ENCODE measurements at regions not wholly inside any gene's neighbourhood (a gene's known extent, or its start where the extent isn't known, plus 50 kb on each side); places are given as distances from the start of the nearest gene placed in this dataset.
"Not testable (repeated sequence)": the region's sequence is repeated elsewhere in the genome, so short reads cannot be mapped to it uniquely, and the experiment has no call there.

DNA sequence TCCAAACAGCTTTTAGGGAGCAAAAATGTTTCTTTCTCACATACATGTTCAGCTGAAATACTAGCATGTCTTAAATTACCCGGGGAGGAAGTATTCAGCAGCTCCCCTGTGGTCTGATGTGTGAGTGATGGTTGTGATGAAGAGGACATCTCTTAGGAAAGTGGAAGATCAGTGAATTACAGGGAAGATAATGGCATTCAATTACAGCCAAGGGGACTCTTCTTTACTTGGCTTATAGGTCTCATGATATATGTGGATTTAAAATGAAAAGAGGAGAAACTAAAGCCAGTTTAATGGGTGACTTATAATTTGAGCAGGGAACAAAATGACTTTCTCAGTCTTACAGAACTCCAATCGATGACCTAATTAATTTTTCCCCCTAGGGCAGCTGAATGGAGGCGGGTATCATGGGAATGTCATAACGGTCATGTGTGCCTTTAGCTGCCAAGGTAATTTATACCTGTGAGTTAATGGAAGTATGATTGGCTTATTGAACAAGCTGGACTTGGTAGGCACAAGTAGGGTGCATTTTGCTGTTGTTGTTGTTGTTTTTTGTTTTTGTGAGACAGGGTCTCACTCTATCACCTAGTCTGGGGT, 198.8 kb downstream of the HIPK3 start:
- DNase-seq: no peak

DNA sequence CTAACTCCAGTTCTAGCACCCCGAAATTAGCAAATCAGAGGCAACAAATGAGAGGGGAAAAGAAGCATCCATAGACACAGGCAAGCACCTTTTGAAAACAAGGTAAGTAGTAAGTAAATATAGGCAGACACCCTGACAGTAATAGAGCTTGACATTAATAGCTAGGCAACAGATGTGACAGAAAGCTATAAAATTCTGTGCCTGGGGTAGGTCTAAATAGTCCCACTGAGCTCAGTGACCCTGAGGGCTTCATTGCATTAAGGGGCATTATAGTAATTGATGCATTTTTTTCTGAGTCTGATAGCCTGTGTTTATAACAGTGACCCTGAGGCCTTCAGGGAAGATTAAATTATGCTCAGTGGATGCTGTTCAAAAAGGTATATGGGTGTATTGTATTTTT, 197.1 kb downstream of the HIPK3 start:
- no peak for DNase-seq

DNA sequence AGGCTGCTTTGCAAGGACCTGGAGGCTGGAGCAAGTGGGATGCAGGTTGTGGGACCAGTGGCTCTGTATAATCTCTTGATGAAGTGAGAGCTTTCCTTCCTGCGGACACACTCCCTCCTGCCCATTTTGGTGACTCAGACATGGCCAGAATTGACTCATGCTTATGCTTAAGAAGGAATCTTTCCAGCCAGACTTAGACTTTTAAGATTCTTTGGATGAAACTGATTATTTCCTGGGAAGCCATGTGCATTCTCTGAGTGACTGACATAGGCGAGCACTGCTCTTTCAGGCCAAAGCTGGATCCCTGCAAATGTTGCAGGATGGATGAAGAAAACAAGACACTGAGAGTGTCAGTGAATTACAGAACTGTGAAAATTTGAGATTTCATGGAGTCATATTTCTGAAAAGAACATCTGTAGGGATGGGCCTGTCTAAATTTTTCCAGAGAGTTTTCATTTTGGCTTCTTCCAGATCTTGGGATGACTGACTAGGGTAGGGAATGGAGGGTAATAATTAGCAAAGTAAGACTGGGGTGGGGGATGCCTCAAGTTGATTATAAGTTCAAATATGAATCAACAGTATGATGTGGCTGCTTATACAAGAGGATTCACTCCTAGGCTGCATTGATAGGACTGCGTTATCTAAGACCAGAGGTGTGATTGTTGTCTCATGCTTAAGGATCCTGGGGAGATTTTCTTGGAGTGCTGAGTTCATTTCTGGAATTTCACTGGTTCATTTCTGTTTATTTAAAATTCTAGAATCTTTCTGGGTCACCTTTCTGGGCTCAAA, 195.8 kb downstream of the HIPK3 start:
- DNase-seq: peak; percentile 86

DNA sequence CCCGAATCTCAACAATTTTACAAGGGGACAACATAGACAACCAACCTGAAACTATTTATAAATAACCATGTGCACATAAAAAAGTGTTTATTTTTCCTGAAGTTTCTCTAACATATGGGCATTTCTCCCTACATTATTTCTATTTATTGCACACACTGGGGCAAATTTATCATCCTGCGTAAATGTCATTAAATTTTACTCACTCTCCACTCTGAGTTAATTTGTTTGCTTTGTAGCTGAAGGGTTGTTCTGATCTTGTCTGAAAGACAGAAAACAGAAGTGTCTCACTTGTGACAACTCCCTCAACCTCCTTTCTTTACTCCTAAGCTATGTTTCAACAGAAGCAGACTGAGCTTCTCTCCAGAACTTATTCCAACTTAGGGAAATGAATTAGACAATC, 194.2 kb downstream of the HIPK3 start:
- no peak for DNase-seq

DNA sequence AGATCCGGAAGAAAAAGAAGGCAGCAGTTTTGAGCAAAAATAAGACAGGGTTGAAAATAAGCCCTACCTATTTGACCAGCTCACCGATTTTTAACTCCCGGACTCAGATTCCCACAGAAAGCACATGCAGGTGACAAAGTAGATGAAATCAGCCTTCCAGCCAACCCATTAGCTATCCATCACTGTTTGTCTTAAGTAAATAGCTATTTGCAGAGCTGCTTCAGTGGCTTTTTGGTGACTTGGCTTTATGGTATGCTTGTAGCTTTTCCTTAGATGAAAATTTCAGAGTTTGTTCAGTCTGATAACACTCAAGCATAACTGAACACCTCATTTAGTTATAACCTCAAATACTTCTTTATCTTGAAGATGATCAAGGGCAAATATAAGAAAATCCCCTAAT, 192.6 kb downstream of the HIPK3 start:
- DNase-seq: no peak

DNA sequence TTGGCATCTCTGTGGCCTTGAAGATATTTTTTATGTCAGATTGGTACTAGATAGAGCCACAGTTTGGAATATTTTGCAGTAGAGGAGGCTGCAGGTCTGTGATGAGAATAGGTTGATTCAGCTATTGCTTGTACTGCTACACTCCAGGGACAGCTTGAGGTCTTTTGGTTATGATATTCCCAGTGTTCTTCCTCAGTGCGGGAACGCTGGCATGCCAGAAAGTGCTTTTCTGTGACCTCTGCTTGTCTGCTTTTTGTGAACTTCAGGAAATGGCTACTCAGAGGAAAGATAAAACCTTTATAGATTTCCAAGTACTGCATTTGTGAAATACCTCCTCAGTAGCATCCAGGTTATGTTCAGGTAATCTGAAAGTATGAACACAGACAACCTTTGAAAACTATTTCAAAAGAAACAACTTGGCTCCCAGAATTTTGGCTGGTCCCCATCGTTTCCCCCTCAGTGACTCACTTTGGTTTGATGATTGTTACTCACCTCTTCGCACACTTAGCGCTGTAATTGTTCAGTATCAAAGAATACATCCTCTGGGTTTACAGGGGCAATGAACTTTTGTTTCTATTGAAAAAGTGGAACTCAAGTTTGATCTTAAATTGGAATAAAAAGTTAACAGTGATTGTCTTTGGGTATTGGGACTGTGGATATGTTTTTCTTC, 191.4 kb downstream of the HIPK3 start:
- no peak for DNase-seq

DNA sequence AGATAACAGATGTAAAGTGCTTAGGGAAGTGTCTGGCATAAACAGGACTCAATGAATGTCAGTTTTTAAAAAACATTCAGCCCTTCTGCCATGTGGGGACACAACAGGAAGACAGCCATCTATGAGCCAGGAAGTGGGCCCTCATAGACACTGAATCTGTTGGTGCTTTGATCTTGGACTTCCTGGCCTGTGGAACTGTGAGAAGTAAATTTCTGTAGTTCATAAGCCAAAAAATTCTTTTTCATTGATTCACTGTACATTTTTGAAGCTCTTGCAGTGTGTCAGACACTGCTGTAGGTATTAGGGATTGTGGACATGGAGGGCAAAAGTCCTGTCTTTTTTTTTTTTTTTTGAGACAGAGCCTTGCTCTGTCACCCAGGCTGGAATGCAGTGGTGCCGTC, 188.6 kb downstream of the HIPK3 start:
- DNase-seq: no peak

DNA sequence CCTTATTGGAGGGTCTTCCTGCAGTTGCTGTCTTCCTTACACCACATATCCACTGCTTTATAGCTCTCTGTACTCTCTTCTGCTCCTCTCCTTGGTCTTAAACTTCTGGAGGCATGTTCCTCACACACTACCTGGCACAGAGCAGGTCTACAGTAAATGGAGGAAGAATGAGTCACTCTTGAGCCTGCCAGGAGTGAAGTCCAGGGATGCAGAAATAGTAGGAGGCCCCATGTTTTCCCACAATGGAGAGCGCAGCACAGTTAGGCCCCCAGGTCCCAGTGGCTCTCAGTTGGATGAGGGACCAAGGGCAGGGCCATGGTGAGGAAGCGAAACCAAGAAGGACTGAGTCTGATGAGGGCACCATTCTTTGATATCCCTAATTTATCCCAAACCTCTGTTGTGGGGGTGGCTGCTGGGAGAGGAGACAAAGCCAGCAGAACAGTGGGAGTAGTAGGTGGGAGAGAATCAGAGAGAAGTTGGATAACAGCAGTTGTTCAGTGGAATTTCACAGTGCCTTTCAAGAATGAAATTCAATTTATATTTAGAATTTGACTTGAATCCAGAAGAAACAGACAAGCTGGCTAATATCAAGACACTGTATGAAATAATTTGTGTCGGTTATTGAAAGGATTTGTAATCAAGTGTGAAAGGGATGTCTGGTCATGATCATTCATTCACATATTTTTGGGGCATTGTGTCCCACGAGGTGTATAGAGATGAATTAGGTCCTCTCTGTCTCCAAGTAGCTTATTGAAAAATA, 187.8 kb downstream of the HIPK3 start:
- no peak for DNase-seq

DNA sequence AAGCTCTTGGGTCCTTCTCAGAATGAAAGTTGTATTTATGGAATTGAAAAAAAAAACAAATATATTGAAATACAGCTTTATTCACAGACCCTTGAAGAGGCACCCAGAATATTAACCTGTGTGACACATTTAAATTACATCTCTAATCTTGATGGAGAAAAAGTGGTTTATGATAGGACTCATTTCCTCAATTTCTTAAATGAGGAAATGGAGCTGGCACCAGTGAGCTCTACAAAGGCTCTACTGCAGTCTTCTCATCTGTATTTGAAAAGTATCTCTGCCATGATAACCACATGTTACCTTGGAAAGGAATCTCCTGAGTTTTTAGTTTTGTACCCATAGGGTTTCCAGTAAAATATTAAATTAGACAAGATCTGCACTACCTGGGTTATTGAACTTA, 186.5 kb downstream of the HIPK3 start:
- no peak for DNase-seq

DNA sequence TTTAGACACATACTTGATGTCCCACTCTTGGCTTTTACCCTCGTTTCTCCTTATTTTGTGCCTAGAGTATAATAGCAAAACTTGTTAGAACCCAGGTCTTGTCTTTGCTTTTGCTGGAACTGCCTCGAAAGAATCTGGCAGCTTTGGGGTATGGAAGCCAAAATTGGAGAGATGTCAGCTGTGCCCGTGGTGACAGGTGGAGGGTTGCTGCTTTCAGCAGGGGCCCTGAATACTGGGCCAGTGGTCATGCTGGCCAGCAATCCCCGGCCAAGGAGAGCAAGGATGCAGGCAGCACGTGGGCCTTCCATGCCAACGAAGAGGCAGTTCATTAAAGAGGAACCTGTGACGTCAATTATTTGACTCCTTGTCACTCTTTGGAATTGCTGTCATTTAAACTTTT, 181.1 kb downstream of the HIPK3 start:
- no peak for DNase-seq

DNA sequence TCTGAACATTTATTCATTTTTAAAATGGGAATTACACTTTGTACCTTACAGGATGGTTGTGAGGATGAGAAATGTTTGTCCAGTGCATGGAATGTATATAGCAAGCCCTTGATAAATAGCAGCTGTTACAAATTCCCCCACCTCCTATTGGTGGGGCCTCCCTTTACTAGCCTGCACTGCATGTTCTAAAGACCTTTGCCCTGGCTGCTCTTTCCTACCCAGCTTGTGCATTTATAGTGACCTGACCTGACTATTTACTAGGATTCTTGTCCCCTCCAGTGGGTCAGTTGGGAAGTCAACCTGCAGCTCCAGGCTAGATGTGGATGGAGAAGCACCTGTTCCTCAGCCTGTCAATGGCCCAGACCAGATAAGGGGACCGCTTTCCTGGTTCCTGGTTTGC, 180.3 kb downstream of the HIPK3 start:
- no peak for DNase-seq

DNA sequence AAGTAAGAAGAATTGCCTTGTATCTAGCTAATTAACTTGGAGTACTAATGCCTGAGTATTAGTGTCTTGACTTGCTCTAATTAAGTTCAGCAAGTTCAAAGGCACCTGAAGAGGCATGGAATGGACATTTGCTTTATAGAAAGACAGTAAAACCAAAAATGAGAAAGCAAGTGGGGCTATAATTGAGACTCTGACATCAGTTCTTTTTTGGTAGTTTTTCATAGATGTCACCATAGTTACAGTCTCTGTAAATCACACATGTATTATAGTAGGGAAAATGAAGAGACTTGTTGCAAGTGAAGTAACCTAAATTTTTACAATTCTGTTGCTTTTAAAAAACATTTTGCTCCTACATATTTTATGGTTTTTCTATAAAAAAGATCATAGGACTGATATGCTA, 178.0 kb downstream of the HIPK3 start:
- no peak for DNase-seq

DNA sequence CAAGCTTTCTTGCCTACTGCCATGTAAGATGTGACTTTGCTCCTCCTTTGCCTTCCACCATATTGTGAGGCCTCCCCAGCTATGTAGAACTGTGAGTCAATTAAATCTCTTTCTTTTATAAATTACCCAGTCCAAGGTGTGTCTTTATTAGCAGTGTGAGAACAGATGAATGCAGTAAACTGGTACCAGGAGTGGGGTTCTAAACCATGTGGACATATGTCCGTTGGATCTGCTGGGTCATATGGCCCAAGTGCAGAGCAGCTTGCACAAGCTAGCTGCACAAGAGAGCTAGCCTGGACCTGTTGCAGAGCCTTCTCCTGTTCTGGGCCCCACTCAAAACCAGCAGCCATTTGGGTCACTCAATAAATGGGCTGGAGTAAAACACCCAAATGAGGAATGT, 177.1 kb downstream of the HIPK3 start:
- DNase-seq: no peak

DNA sequence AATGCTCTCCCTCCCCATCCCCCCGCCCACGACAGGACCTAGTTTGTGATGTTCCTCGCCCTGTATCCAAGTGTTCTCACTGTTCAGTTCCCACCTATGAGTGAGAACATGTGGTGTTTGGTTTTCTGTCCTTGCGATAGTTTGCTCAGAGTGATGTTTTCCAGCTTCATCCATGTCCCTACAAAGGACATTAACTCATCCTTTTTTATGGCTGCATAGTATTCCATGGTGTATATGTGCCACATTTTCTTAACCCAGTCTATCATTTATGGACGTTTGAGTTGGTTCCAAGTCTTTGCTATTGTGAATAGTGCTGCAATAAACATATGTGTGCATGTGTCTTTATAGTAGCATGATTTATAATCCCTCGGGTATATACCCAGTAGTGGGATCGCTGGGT, 171.3 kb downstream of the HIPK3 start:
- not testable (repeated sequence) for DNase-seq

DNA sequence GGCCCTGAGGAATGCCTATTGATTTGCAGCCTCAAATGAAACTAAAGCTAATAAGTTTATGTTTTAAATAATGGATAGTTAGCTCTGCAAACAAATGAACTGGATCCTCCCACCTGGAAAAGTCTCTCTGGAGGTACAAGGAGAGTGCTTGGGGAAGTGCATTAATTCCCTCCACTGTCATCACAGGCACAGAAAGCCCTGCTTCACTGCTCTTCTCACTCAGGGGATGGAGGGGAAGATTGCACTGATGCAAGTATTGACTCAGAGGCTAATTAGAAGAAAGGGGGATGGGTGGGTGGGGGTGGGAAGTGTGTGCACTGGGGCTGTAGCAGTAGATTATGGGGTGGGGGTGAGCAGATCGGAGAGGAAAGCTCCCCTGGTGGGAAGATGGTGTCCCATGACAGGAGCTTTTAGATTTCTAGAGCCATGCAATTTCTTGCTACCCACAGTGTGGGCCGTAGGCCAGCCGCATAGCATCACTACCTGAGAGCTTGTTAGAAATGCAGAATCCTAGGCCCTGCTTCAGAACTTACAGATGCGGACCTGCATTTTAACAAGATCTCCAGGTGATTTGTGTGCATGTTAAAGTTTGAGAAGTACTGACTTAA, 163.9 kb downstream of the HIPK3 start:
- DNase-seq: no peak

DNA sequence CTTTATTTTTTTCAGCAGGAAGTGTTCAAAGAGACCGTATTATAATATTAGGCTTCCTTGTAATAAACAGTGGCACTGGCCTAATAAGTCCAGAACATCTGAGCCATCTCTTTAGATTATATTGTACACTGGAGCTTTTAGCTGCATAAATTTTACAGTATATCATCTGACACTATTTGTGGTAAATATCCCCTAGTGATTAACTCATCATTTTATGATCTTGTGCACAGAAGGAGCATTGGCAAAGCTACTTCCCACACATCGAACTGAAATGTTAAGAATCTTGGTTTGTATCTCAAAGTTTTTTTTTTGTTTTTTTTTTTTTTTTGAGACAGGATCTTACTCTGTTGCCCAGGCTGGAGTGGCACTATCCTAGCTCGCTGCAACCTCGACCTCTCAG, 162.7 kb downstream of the HIPK3 start:
- DNase-seq: no peak

DNA sequence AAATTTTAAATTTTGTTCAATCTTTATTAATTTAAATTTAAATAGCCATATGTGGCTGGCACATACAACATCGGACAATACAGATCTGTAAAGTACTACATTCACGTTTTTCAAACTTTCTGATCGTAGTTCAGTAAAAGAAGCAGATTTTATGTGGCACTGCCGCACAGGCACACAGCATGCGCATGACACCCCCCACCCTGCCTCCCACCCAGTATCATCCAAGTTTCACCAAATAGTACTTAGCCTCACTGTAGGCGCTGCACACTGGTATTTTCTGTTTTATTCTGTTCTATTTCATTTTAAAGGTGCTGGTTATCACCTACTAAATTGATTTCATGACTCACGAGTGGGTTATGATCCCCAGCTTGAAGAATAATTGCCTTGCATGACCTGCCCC, 159.9 kb downstream of the HIPK3 start:
- no peak for DNase-seq

DNA sequence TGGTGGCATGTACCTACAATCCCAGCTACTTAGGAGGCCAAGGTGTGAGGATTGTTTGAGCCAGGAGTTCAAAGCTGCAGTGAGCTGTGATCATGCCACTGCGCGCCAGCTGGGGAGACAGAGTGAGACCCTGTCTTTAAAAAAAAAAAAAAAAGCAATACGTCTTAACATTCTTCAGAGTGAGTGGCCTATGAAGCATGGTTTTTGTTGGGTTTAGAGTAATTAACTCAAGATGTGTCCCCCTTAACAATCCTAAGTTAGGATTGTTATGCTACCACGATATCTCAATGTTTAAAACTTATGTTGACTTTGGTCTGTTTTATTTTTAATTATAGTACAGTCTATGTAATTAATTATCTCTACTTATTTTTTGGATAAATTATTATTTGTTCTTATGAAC, 156.1 kb downstream of the HIPK3 start:
- no peak for DNase-seq

DNA sequence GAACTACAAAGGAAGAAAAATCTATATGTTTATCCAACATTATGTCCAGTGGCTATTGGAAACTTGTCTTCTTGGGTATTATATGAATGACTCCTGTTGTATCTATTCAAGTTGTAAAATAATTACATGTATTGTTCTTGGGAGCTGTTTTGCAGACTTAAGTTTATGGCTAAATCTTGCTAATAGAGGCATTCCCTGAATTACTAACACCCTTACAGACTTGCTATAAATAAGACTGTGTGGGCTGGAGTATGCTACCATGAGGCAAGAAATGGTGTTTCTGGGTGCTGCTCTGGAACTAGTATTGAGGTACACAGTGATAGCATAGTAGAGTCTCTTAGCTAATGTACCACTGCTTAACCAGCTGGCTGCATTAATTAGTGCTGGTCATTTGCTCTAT, 155.1 kb downstream of the HIPK3 start:
- no peak for DNase-seq

DNA sequence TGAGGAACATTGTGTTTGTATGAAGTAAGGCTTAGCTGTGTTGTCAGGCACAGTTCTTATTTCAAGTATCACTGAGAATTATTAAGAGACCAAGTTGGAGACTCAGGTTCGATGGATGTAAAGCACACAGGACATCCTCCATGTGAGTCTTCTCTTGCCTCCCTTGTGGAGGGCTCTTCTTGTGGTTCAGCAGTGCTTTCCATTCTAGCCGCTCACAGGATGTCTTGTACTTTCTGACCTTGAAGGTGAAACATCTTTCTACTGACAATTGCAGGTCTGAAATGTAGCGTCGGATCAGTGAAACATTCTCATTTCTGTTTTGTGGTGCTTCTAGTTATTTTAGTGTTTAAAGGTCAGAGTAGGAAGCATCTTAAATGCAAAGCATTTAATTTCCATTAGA, 154.6 kb downstream of the HIPK3 start:
- no peak for DNase-seq

DNA sequence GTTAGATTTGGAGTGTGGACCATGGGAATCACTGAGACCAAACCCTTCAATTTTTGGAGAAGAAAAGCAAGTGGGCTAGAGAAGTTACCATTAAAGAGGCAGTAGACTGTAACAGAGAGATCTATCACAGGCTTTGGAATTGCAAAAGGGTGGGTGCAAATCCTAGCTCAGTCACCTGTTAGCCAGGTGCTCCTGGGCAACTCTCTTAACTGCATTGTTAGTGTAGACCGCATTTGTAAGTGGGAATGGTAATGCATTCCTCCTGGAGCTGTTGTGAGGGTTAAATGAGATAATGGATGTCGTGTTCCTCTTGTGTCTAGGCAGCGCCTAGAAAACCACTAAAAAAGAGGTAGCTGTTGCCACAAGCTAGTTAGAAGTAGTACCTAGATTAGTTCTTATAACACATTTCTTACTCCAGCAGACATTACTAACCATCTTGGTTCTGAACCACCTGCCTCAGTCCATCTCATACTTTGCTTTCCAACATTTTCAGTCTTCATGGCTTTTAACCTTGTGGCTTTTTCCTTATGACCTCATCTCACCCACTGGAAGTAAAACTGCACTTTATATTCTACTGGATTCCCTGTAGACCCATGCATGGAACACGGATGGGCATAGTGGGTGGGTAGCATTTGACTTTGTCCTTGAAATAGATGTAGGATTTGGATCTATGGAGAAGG, 153.0 kb downstream of the HIPK3 start:
- DNase-seq: no peak

Measured in amniotic stem cell (primary cell).